ENCODE measurements at regions not wholly inside any gene's neighbourhood (a gene's known extent, or its start where the extent isn't known, plus 50 kb on each side); places are given as distances from the start of the nearest gene placed in this dataset.

DNA sequence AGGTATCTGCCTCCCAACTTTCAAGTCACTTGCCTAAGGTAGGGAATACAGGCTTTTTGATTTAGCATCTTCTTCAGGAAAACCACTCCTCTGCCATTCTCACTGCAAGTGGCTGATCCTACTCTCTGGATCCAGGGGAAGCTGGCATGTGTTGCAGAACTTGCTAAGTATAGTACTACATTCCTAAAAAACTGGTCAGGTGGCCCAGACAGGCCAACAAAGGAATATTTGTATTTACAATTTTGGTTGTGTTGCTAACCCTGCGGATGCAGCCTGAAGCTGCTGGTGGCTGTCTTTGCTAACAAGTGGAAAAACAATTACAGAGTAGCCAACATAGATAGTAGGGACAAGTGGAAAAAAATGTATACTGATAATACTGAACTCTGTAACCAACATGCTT lies 222.5 kb upstream of the STARD13 start:
- no peak for TF ChIP-seq CTCF (IDR thresholded peaks at IDR 0.05)
- no peak for TF ChIP-seq EP300 (IDR thresholded peaks at IDR 0.05)
- no peak for TF ChIP-seq POLR2A (IDR thresholded peaks at IDR 0.05)
- no peak for TF ChIP-seq POLR2AphosphoS5 (IDR thresholded peaks at IDR 0.05)
